DMS 273 (cell line): ENCODE measurements at regions not wholly inside any gene's neighbourhood (a gene's known extent, or its start where the extent isn't known, plus 50 kb on each side); places are given as distances from the start of the nearest gene placed in this dataset.
"Not testable (repeated sequence)": the region's sequence is repeated elsewhere in the genome, so short reads cannot be mapped to it uniquely, and the experiment has no call there.

Experiments
- DNase-seq: peaks from one replicate; lab custom pipeline; 2025; ENCODE audit not compliant: unreplicated experiment; lab: John Stamatoyannopoulos, UW

DNA sequence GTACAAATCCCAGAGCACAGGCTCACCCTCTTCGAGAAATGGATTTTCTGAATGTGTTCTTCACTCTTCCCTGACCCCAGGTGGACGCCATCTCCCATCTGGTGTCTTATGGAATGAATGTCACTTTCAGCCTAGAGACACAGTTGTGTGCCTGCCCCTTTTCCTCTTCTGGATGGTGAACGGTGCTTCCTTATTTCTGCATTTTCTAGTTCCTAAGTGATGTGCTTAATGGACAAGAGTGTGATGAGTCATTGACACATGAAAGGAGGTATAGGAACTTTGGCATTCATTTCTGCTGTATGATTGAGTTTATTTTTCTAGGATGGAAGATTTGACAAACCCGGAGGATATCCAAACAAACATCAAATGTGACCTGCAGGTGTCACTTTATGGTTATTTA is 114.9 kb upstream of the PTPN20 start:
- DNase-seq: not testable (repeated sequence)

DNA sequence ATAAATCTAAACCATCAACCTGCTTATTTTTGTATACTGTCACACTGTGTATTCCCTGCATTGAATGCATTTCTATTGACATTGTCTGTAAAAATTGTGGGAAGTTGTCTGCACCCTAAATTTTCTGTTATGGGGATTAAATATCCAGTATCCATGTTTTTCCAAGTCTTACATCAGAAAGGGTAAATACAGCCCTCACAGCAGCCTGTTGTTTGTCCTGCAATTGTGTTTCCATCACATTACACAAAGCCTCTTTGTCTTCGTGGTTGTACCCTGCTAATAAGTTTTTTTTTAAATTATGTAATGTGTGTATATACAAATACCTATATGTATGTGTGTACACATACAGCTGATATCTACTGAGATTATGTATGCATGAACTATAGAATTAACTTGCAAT is 109.2 kb upstream of the PTPN20 start:
- not testable (repeated sequence) for DNase-seq

- DNase-seq: not testable (repeated sequence)
Measured at GRCh38 chr10:46803082-46803481, 108.1 kb upstream of the PTPN20 start.

DNA sequence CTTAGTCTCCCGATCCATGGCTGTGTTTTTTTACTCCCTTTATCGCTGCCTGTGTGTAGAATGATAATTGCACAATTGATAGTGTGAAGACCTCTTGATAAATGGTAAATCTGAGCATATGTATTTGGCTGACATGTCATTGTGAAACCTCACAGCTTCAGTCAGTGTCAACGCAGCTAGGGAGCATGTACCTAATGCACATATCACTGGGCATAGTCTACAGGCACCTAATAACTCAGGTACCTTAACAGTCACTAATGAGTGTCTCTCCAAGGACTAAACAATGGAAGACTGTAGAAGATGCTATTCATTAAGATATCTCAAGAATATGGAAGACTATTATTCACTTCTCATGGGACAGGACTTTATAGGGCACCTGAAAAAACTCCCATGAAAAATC is 101.0 kb upstream of the PTPN20 start:
- DNase-seq: not testable (repeated sequence)

DNA sequence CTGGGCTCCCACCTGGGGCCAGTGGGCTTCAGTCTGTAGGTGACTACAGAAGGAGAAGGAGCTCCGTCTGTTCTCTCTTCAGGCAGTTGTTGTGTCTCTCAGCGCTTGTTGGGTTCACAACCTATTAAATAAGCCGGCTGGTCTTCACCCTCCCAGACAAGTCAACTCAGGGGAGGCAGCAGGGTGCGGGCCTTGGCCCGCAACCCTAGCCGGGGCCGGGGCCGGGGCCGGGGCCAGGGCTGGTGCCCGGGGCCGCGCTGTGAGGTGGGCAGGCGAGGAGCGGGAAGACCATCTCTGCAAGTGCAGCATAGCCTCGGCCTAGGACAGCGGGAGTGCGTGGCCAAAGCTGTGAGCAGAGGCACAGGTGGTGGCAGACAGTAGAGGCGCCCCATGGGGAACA is 95.1 kb upstream of the PTPN20 start:
- DNase-seq: not testable (repeated sequence)

DNA sequence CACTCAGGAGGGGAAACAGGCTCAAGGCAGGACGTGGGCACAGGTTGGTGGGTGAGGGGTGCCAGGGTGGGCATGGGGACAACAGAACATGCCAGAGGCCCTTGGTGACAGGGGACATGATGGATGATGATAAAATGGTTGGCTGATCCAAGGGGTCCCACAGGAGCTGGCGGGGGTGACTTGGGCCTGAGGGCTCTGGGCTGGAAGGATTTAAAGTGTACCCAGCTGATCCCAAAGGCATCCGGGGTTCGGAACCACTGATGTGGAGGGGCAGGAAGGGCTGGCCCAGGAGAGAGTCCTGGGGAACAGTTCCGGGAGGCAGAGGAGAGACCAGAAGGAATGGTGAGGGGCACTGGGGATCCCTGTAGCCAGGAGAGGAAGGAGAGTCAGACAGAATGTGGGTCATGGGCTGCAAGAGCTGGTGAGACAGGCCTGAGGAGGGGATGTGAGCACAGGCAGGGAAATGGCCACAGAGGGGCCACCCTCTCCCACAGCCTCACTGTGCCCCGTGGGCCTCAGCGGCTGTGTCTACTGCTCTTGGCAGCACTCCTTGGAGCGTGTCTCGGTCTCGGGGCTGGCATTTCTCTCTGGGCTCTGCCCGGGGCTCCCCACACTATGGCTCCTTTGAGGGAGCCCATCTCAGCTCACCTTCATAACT is 70.7 kb upstream of the PTPN20 start:
- DNase-seq: not testable (repeated sequence)

GRCh38 chr10:46841051-46841593 is 70.1 kb upstream of the PTPN20 start:
- DNase-seq: not testable (repeated sequence)

- DNase-seq: not testable (repeated sequence)
Measured at GRCh38 chr10:46845194-46845593, 66.0 kb upstream of the PTPN20 start.

- DNase-seq: not testable (repeated sequence)
Measured at GRCh38 chr10:46845640-46846039, 65.6 kb upstream of the PTPN20 start.

DNA sequence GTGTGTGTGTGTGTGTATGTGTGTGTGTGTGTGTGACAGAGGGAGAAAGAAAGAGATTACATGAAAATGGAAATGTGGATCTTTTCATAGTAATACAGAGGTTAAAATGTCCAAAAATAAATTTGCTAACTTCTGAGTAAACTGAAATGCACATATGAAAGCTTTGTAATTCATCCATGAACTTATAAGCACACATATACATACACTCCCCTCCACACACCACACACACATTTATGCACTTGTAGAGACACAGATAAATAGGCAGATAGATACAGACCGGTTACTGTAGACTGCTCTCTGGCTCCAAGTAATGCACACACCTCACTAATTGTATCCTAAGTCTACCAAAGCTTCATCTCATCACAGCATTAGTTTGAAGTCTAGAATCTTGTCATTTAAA is 50.5 kb upstream of the PTPN20 start:
- not testable (repeated sequence) for DNase-seq
